ENCODE measurements at regions not wholly inside any gene's neighbourhood (a gene's known extent, or its start where the extent isn't known, plus 50 kb on each side); places are given as distances from the start of the nearest gene placed in this dataset.
A peak's percentile ranks its signal among the peaks of the same experiment; 100 is the strongest.

- H3K4me3 ChIP-seq (ENCODE audit: low read depth, low read length), result no peak overlapping the region
- TF ChIP-seq, protein P1, sequence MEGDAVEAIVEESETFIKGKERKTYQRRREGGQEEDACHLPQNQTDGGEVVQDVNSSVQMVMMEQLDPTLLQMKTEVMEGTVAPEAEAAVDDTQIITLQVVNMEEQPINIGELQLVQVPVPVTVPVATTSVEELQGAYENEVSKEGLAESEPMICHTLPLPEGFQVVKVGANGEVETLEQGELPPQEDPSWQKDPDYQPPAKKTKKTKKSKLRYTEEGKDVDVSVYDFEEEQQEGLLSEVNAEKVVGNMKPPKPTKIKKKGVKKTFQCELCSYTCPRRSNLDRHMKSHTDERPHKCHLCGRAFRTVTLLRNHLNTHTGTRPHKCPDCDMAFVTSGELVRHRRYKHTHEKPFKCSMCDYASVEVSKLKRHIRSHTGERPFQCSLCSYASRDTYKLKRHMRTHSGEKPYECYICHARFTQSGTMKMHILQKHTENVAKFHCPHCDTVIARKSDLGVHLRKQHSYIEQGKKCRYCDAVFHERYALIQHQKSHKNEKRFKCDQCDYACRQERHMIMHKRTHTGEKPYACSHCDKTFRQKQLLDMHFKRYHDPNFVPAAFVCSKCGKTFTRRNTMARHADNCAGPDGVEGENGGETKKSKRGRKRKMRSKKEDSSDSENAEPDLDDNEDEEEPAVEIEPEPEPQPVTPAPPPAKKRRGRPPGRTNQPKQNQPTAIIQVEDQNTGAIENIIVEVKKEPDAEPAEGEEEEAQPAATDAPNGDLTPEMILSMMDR (IDR thresholded peaks at IDR 0.05; ENCODE audit: control insufficient read depth, extremely low read depth, insufficient read depth), result no peak
- DNase-seq (ENCODE audit: low read depth), result no peak
Observed at GRCh38 chr14:84013424-84013823, 1516.5 kb upstream of the FLRT2 start.

DNA sequence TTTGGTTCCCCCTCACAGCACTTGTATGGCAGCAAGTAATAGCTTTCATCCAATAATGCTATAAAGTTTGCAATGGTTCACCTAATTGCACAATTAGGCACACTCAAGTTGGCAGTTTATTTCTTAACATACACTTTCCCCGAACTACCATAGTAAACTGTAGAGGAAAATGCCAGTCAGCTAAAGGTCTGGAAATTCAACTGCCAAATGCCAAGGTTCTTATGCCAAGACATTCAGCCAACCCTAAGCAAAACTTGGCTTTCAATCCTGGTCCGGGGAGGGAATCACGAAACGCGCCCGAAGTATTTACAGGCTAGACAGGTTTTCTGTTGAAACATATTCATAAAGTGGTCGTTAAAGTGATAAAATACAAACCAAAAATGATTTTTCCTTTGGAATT lies 1512.4 kb upstream of the FLRT2 start:
- TF ChIP-seq, protein P1 (IDR thresholded peaks at IDR 0.05; ENCODE audit: control insufficient read depth, extremely low read depth, insufficient read depth), result no peak
- H3K4me3 ChIP-seq (ENCODE audit: low read depth, low read length), result no peak overlapping the region
- DNase-seq (ENCODE audit: low read depth), result peak; percentile 58

GRCh38 chr14:84021433-84021832 lies 1508.5 kb upstream of the FLRT2 start:
- H3K4me3 ChIP-seq (ENCODE audit: low read depth, low read length), result no peak overlapping the region
- DNase-seq (ENCODE audit: low read depth), result no peak
- TF ChIP-seq, protein P1 (IDR thresholded peaks at IDR 0.05; ENCODE audit: control insufficient read depth, extremely low read depth, insufficient read depth), result no peak

DNA sequence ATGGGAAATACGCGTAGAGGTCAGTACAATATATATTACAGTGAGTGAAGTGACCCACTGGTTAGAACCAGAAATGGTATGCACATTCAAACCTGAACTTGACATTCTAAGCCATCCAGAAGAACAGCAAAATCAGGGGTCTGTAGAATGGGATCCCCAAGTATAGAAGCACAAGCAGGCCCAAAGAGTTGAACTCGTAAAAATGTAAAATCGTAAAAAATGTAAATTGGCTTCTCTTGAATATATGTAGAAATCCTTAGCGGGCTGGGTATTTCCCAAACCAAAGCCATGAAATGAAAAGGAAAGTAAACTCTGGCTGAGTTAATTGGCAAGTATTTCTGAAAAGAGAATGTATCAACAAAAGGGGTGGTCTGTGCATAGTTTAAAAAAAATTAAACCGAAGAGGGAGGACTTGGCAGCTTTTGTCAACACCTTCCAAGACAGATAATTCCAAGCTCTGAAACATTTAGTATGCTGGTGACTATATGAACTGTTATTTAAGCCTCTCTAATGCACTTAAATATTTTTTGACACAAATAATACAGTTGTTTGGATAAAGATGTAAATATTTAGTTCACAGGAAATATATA lies 1505.6 kb upstream of the FLRT2 start:
- DNase-seq (ENCODE audit: low read depth), result no peak
- TF ChIP-seq, protein P1 (IDR thresholded peaks at IDR 0.05; ENCODE audit: control insufficient read depth, extremely low read depth, insufficient read depth), result no peak
- no peak overlapping the region for H3K4me3 ChIP-seq (ENCODE audit: low read depth, low read length)

GRCh38 chr14:84025106-84026012 lies 1504.6 kb upstream of the FLRT2 start:
- TF ChIP-seq, protein P1 (IDR thresholded peaks at IDR 0.05; ENCODE audit: control insufficient read depth, extremely low read depth, insufficient read depth), result no peak
- DNase-seq (ENCODE audit: low read depth), result no peak
- no peak overlapping the region for H3K4me3 ChIP-seq (ENCODE audit: low read depth, low read length)

DNA sequence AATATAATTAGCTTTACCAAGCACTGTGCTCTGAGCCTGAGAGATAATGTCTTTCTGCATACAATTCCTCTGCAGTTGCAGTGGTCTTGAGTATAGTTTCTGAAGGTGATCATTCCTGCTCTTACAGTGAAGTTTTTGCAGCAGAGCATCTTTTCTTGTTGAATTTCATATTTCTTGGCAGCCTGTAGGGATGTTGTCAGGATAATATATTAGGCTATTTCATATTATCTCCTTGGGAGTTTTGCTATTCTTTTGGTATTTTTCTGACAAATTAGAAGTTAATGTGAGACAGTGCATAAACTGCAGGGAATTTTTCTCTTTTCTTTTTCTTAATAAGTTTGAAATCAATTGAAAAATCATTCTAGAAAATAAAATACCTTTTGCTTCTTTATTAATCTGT lies 1502.6 kb upstream of the FLRT2 start:
- TF ChIP-seq, protein P1 (IDR thresholded peaks at IDR 0.05; ENCODE audit: control insufficient read depth, extremely low read depth, insufficient read depth), result no peak
- H3K4me3 ChIP-seq (ENCODE audit: low read depth, low read length), result no peak overlapping the region
- no peak for DNase-seq (ENCODE audit: low read depth)

Data from LNCaP clone FGC (cell line).